Tibial artery (tissue), 4 donors: ENCODE measurements at regions not wholly inside any gene's neighbourhood (a gene's known extent, or its start where the extent isn't known, plus 50 kb on each side); places are given as distances from the start of the nearest gene placed in this dataset.

ENCODE experiments used
- DNase-seq, 2 donors: peaks; one replicate each; pipeline ENCODE4 v3.0.0-alpha.2; 2019
- H3K27ac ChIP-seq, 2 donors: fragments of 200-600 bp; sonication (generic) in 1 of 2; 1 replicate in 1 of 2; 2 replicates in 1 of 2; pipeline ENCODE4 v1.5.1; 2018 to 2019; ENCODE audit warnings: mild to moderate bottlenecking in 1 of 2
- H3K27me3 ChIP-seq, 2 donors: fragments of 200-600 bp; sonication (generic) in 1 of 2; one replicate each; pipeline versions ENCODE4 v1.5.1 to v1.6.0; 2016 to 2019
- H3K36me3 ChIP-seq, 3 donors: fragments of 200-600 bp; sonication (generic) in 2 of 3; one replicate each; pipeline ENCODE4 v1.5.1; 2016 to 2019; ENCODE audit warnings: mild to moderate bottlenecking in 2 of 3
- H3K4me1 ChIP-seq, 4 donors: fragments of 200-600 bp; sonication (generic) in 2 of 4; 1 replicate in 3 of 4; 2 replicates in 1 of 4; pipeline ENCODE4 v1.5.1; 2016 to 2019
- H3K4me3 ChIP-seq, 2 donors: fragments of 200-600 bp; sonication (generic) in 1 of 2; 1 replicate in 1 of 2; 2 replicates in 1 of 2; pipeline ENCODE4 v1.5.1; 2018 to 2019; ENCODE audit warnings: mild to moderate bottlenecking in 2 of 2
- H3K9me3 ChIP-seq, 3 donors: fragments of 200-600 bp; sonication (generic) in 1 of 3; one replicate each; pipeline ENCODE4 v1.5.1; 2016 to 2019
- CTCF ChIP-seq, 2 experiments: fragments of 200-600 bp in 1 of 2; fragments of 450-650 bp in 1 of 2; IDR thresholded peaks; one replicate each; pipeline ENCODE4 v1.5.1; 2017 to 2019; ENCODE audit warnings: antibody characterized with exemption in 2 of 2, mild to moderate bottlenecking in 1 of 2, moderate library complexity in 1 of 2
- intact Hi-C: fragments of 100-400 bp; cut with DNase I; formaldehyde crosslinking; loops from one replicate; pipeline ENCODE4 v1.15.0; 2023; ENCODE audit warnings: low total_unique reads

GRCh38 chr3:146991907-146992306 is 386.8 kb upstream of the PLSCR5 start:
- DNase-seq: no peak
- H3K4me3 ChIP-seq: no peak overlapping the region
- no peaks in the 10 kb centered on the region for H3K9me3 ChIP-seq
- H3K27ac ChIP-seq: no peak overlapping the region
- H3K27me3 ChIP-seq: no peaks in the 10 kb centered on the region
- TF ChIP-seq CTCF (IDR thresholded peaks at IDR 0.05): no peak
- H3K4me1 ChIP-seq: no peaks in the 10 kb centered on the region
- H3K36me3 ChIP-seq: no peaks in the 10 kb centered on the region
- intact Hi-C loops: no loop called here

- intact Hi-C loops: no loop called here
- Histone ChIP-seq H3K36me3 (no peaks in the 10 kb centered on the region), H3K27ac (no peak overlapping the region), H3K4me1 (no peaks in the 10 kb centered on the region), H3K4me3 (no peak overlapping the region), H3K27me3 (no peaks in the 10 kb centered on the region), H3K9me3 (no peaks in the 10 kb centered on the region)
- DNase-seq: no peak
- no peak for TF ChIP-seq CTCF (IDR thresholded peaks at IDR 0.05)
Measured at GRCh38 chr3:146975476-146975875, 370.3 kb upstream of the PLSCR5 start.

GRCh38 chr3:146975032-146975431 is 369.9 kb upstream of the PLSCR5 start:
- Histone ChIP-seq H3K4me3 (no peak overlapping the region), H3K4me1 (no peaks in the 10 kb centered on the region), H3K27me3 (no peaks in the 10 kb centered on the region), H3K27ac (no peak overlapping the region), H3K36me3 (no peaks in the 10 kb centered on the region), H3K9me3 (no peaks in the 10 kb centered on the region)
- DNase-seq: no peak
- no peak for TF ChIP-seq CTCF (IDR thresholded peaks at IDR 0.05)
- intact Hi-C loops: no loop called here

GRCh38 chr3:146974001-146974400 is 368.9 kb upstream of the PLSCR5 start:
- Histone ChIP-seq H3K4me3 (no peak overlapping the region), H3K27me3 (no peaks in the 10 kb centered on the region), H3K36me3 (no peaks in the 10 kb centered on the region), H3K9me3 (no peaks in the 10 kb centered on the region), H3K4me1 (no peaks in the 10 kb centered on the region), H3K27ac (no peak overlapping the region)
- DNase-seq: no peak
- intact Hi-C loops: no loop called here
- TF ChIP-seq CTCF (IDR thresholded peaks at IDR 0.05): no peak

GRCh38 chr3:146972726-146973125 is 367.6 kb upstream of the PLSCR5 start:
- Histone ChIP-seq H3K9me3 (no peaks in the 10 kb centered on the region), H3K4me1 (no peaks in the 10 kb centered on the region), H3K4me3 (no peak overlapping the region), H3K27ac (no peak overlapping the region), H3K27me3 (no peaks in the 10 kb centered on the region), H3K36me3 (no peaks in the 10 kb centered on the region)
- intact Hi-C loops: no loop called here
- TF ChIP-seq CTCF (IDR thresholded peaks at IDR 0.05): no peak
- DNase-seq: no peak

DNA sequence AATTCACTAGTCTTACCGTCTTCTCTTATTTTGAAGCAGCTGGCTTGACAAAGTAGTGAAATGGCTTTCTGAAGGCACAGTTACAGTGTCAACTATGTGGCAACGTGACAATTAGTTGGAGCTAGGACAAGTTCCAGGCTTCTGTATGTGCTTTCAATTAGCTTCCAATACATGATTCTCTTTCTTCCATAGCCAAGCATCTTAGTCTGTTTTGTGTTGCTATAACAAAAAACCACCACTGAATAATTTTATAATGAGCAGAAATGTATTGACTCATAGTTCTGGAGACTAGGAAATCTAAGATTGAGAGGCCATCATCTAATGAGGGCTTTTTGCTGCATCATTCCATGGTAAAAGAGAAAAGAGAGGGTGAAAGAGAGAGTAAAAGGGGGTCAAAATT is 365.1 kb upstream of the PLSCR5 start:
- Histone ChIP-seq H3K27ac (no peak overlapping the region), H3K9me3 (no peaks in the 10 kb centered on the region), H3K36me3 (no peaks in the 10 kb centered on the region), H3K27me3 (no peaks in the 10 kb centered on the region), H3K4me1 (no peaks in the 10 kb centered on the region), H3K4me3 (no peak overlapping the region)
- intact Hi-C loops: no loop called here
- DNase-seq: no peak
- TF ChIP-seq CTCF (IDR thresholded peaks at IDR 0.05): no peak
